ENCODE measurements at regions not wholly inside any gene's neighbourhood (a gene's known extent, or its start where the extent isn't known, plus 50 kb on each side); places are given as distances from the start of the nearest gene placed in this dataset.
A peak's percentile ranks its signal among the peaks of the same experiment; 100 is the strongest.
"Not testable (repeated sequence)": the region's sequence is repeated elsewhere in the genome, so short reads cannot be mapped to it uniquely, and the experiment has no call there.

DNA sequence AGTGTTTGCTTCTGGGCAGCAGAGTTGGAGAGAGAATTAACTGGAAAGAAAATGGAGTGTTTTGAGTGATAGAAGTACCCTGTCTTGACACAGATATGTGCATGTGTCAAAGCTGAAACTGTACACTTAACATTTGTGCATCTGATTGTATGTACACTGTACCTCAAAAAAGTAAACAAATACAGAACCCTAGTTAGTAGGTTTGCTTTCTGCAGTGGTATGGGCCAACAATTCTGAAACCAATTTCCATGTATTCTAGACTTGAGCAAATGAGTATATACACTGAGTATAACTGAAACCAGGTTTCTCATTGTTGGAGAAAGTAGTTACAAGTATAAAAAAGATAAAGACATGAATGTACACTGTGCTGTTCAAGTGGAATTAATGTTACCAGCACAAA, 52.4 kb downstream of the ELAPOR2 start:
- DNase-seq, result no peak

DNA sequence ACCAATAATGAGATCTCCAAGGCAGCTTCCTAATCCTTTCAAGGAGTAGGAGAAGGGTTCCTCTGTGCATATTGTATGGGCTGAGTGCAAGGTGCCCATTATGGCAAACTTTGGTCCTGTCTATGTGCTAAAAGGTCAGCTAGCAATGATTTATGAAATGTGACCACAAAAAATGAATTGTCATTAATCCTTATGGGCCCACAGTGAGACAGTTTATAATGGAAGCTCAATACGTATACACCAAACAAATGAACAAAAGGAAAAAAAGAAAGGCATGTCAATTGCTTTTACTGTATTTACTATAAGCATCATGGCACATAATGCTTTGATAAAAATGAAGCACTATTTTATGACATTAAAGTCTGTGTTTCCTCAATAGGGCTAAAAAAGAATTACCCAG, 54.5 kb downstream of the ELAPOR2 start:
- no peak for DNase-seq

DNA sequence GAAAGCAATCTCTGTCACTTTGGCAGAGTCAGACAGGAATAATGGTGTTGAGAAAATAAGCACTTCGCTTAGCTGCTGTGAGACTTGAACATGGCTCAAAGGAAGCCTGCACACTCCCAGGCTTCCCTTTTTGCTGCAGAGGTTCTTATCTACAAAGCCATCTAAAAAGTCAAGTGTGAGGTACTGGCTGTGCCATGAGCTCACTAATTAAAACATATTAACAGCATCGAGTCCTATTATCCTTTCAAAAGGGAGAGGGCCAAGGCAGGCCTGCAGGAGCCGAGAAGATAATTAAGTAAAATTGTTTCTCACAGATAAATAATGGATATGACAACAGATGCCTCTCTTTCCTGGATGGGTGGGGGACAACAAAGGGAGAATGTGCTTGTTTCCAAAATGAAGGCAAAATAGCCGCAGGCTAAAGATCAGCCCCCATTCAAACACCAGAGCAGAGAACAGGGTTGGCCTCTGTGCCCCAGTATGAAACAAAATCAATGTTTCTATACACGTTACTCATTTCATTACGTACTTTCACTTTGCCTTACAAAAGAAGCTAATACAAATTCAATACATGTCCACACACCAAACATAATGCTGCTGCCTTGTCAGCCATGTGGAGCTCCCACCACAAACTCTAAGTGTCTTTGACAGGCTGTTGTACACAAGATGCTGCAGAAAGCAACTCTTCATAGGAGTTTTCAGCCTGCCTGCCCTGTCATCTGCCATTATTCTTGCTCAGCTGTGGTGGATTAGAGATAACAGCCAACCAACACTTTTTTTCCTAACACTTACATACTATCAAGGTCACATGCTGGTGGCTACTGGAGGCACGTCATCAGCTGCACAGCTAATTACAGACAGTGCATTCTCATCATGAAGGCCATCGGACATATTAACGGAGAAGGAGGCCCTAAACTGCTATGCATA, 55.3 kb downstream of the ELAPOR2 start:
- DNase-seq, result no peak

DNA sequence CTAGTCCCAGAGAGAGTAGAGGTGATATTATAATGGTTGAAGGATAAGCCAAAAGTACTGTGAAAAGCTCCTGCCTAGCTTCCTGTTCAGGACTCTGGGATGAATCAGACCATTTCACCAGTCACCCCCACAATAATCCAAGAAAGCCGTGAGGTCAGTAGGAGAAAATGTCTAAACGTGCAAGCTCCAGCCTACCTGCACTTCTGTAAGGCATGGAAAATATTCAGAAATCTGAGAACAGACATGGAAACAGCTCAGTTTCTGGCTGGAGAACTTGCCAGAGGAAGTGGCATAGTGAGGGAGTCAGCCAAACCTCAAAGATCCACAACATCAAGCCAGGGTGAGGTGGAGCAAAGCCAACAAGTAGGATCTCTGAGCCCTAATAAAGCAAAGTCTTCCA, 58.2 kb downstream of the ELAPOR2 start:
- DNase-seq, result peak; percentile 46

DNA sequence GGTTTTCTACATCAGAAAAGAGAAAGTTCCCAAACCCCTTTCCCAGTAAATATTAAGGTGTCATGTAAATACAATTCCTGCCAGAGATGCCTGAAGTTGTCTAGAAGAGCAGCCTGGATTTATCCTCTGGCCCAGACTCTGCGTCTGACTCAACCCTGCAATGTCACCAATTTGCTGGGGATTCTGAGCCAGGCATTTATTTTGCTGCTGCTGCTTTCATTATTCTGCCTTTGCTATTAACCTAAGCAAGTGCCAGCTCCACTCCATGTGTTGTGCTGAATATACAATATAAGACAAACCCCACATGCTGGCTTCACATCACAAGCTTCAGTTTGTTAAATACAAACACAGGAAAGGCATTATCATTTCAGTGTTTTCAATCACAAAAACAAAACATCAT, 59.1 kb downstream of the ELAPOR2 start:
- DNase-seq, result no peak

DNA sequence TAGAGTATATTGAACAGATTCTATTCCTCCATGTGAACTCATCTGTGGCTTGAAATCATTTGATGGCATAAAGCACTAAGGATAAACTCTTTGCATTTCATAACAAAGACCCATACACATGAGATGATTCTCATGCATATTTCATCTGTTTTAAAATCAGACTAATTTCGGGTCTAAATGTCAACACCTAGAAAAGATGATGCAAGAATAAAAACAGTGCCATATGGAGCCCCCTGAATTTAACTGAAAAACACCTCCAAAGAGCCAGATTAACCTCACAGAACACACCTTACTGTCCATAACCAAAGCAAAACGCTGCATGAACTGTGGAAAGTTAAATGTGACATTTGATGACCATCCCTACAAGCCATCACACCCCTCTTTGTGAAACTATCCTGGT, 59.7 kb downstream of the ELAPOR2 start:
- no peak for DNase-seq

DNA sequence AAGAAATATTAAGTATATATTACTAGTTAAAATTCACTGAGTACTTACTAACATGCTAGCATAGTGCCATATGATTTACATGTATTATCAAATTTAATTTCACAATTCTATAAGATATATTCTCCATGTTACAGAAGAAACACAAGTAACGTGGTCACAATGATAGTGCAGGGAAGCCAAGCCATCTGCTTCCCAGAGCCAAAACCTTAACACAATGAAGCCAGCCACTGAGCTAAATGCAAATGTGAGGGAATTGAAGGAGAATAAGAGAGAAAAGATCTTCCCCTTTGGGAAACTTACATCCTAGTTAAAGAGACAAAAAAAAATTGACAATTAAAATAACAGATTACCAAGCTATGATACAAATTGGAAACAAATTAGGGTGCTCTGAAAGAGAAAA, 63.6 kb downstream of the ELAPOR2 start:
- no peak for DNase-seq

DNA sequence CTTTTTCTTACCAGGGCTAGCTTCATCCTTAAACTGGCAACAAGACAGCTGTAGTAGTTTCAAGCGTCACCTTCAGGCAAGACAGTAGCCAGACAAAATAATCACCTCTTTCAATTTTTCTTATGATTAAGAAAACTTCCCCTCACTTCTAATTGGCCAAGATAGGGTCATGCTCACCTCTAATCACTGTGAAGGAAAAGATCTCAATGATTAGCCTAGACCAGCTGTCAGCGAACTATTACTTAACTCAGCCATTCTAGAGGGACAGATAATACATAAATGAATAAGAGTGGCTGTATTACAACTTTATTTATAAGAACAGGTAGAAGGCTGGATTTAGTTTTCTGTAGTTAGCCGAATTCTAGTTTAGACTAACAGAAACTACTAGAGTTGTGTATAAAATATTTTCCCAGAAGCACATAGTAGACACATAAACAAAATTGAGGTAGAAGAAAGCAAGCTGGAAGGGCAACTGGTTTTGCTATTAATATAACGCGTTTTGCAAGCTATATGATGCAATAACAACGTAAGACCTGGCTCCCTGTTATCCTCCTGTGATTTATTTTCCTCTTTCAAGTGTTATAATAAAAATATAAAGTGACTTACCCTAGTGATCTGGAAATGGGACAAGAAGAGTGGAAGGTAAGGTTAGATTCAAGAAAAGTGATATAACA, 64.3 kb downstream of the ELAPOR2 start:
- no peak for DNase-seq

DNA sequence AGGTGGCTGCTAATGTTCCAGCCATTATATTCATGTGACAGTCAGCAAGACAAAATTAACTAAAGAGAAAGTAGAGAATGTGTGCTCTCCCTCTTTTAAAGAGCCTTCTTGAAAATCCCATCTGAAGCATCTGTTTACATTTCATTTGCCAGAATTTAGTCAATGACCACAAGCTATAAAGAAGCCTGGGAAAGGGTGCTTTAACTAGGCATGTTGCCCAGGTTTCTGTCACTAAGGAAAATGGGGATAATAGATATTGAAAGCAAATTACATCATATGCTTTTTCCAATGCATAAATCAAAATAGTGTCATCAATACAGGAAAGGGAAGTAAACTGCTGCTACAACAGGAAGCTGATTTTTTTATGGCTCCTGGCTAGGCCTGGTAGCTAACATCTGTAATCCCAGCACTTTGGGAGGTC, 67.7 kb downstream of the ELAPOR2 start:
- no peak for DNase-seq

DNA sequence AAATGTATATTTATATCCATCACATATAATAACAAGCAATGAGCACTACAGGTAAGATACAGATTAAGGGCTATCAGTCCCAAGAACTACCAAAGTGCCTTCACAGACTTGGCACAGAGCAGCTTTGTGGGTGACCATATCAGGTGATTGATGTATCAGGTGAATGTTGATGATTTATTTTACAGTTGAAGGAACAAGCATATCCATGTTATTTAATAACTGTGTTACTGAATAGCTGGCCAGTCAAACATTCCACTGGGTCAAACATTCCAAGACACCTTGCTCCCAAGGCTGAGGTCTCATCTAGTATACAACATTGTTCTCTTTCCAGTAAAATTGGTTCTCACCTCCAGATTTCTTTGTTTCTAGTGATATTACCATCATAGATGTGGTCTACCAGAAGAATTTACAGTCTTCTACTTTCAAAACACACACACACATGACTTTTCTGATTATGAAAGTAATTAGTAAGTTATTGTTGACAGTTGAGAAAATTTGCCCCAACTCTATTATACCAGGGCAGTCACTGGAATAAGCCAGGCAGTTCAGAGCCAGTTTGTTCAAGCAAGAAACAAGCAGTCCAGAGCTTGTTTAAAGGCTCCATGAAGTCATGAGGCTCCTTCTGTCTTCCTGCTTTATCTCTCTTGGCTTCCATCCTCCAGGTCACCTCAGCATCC, 68.2 kb downstream of the ELAPOR2 start:
- DNase-seq, result no peak

DNA sequence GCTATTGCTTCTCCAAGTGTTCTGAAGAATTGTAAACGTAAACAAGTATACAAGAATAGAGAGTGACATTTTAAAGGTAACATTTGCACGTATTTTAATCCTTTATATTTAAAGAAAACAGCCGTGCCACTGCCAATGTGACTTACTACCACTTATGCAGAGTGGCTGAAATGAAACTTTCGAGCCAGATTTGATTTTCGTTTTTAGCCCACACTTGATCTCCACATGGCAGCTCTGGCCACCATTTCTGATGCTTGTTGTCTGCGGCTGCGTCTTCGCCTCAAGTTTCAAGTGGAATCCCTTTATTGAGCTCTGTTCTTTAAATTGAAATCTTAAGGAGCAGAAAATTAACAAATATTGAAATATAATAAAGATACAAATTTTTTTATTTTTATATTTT, 70.0 kb downstream of the ELAPOR2 start:
- no peak for DNase-seq

DNA sequence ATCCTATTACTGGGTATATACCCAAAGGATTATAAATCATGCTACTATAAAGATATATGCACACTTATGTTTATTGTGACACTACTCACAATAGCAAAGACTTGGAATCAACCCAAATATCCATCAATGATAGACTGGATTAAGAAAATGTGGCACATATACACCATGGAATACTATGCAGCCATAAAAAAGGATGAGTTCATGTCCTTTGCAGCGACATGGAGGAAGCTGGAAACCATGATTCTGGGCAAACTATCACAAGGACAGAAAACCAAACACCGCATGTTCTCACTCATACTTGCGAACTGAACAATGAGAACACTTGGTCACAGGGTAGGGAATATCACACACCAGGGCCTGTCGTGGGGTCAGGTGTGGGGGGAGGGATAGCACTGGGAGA, 71.6 kb downstream of the ELAPOR2 start:
- not testable (repeated sequence) for DNase-seq

DNA sequence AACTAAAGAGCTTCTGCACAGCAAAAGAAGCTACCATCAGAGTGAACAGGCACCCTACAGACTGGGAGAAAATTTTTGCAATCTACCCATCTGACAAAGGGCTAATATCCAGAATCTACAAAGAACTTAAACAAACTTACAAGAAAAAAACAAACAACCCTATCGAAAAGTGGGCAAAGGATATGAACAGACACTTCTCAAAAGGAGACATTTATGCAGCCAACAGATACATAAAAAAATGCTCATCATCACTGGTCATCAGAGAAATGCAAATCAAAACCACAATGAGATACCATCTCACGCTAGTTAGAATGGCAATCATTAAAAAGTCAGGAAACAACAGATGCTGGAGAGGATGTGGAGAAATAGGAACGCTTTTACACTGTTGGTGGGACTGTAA, 72.1 kb downstream of the ELAPOR2 start:
- not testable (repeated sequence) for DNase-seq

DNA sequence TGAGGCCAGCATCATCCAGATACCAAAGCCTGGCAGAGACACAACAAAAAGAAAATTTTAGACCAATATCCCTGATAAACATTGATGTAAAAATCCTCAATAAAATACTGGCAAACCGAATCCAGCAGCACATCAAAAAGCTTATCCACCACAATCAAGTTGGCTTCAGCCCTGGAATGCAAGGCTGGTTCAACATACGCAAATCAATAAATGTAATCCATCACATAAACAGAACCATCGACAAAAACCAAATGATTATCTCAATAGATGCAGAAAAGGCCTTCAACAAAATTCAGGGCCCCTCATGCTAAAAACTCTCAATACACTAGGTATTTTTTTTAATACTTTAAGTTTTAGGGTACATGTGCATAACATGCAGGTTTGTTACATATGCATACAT, 74.1 kb downstream of the ELAPOR2 start:
- DNase-seq, result not testable (repeated sequence)

DNA sequence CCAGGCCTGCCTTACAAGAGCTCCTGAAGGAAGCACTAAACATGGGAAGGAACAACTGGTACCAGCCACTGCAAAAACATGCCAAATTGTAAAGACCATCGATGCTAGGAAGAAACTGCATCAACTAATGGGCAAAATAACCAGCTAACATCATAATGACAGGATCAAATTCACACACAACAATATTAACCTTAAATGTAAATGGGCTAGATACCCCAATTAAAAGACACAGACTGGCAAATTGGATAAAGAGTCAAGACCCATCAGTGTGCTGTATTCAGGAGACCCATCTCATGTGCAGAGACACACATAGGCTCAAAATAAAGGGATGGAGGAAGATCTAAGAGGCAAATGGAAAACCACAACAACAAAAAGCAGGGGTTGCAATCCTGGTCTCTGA, 75.8 kb downstream of the ELAPOR2 start:
- DNase-seq, result not testable (repeated sequence)

DNA sequence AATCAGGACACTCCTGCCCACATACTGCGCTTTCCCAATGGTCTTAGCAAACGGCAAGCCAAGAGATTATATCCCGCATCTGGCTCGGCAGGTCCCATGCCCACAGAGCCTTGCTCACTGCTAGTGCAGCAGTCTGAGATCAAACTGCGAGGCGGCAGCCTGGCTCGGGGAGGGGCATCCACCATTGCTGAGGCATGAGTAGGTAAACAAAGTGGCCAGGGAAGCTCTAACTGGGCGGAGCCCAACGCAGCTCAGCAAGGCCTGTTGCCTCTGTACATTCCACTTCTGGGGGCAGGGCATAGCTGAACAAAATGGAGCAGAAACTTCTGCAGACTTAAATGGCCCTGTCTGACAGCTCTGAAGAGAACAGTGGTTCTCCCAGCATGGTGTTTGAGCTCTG, 77.5 kb downstream of the ELAPOR2 start:
- not testable (repeated sequence) for DNase-seq

DNA sequence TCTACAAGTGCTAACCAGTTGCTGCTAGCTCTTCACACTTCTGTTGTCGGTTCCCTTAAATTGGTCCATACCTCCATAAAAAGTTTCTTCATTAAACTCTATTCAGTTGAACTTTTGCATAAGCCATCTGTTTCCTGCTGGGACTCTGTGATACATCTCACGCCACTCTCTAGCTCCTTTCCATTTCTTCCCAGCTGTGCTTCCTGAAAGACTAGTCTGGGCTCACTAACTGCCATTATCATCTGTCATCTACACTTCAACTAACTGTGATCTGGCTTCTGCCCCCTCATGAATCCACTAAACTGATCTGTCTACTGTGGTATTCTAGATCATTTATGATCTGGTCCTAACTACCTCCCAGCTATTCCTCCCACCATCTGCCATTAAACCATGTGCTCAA, 78.3 kb downstream of the ELAPOR2 start:
- no peak for DNase-seq

DNA sequence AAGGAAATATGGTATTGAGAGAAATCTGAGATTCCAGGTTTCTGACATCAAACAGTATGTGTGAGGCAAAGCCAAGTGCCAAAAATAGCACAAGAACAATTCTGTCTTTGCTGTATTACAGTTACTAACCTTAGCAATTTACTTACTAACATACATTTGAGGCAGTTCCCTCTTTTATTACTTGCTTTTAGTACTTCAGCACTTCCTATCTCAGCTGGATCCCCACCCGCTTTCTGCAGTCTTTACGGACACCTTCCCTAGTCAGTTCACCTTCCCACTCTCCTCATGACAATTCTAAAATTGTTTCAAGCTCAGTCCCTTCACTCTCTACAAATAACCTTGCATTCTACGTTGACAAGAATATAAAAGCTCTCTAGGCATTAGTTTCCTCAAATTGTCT, 79.2 kb downstream of the ELAPOR2 start:
- DNase-seq, result no peak

DNA sequence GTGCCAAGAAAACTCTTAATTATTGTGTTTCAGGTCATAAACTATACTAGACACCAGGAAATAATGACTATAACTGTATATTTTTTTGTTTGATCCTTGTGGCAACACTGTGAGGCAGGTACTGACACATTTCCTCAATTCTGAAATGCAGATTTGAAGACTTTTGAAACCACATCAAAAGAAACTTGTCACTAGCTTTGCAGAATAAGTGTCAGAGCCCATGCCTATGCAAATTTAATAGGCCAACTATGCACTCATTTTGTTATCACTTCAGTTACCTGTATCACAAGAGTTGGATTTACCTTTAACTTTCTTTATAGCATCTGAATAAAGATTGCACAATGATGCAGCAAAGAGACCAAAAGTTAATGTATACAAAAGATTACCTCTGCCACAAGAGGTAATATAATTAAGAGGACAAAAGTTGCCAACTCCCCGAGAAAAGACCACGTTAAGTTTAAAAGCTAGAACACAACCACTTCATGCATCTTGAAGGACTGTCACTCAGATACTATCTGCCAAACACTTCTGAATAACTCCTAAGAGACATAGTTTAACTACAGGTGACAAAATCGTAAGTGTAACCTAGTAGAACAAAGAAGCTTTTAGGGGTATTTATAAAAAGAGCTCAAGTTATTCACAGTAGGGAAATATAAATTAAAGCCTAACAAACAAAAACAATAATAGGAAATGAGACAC, 80.5 kb downstream of the ELAPOR2 start:
- no peak for DNase-seq

DNA sequence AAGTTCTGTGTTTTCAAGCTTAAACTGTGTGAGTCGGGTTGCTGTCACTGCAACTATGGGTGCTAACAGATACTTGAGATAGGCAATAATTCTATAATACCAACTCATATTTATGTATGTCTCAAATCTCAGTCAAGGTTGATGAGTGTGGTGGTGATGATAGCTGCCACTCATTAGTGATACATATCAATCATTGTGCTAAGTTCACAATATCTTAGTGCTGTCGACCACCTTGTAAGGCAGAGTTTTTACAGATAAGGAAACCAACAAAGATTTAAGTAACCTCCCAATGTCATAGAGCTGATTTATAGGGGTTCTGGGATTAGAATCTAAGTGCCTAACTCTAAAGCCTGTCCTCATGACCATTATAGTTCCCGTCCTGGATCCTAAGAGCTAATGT, 82.5 kb downstream of the ELAPOR2 start:
- DNase-seq, result no peak

DNA sequence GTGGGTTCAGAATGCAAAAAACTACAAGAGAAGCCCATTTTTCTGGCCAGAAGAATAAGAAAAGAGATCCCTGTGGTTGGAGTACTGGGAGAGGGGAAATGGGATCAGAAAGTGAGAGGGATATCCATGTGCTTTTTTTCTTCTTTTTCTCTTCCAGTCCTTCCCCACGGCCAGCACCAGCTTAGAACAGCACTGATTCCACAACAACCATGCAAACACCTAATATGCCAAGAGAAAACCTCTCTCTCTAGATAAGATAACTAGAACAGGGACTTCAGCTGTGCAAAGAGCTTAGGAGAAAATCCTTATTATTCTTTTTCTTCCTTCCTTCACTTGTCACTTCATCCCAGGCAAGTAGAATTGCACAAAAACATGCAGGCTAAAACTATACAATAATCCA, 83.5 kb downstream of the ELAPOR2 start:
- no peak for DNase-seq

DNA sequence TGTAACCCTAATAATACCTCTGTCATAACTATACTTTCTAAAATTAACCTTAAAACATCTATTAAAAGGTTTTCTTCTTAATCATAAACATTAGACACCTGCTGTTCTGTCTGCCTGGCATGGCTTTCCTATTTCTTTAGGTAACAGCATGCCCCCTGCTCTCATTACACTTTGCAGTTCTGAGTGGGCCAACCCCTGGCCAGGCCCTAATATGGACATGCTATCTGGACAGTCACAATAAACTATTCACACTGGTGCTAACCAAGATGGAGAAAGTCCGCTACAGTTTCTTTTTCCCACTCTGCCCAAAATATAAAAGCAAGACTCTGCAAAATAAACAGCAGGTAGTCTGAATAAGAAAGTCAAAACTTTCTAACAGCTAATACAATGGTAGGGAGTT, 84.0 kb downstream of the ELAPOR2 start:
- DNase-seq, result no peak

DNA sequence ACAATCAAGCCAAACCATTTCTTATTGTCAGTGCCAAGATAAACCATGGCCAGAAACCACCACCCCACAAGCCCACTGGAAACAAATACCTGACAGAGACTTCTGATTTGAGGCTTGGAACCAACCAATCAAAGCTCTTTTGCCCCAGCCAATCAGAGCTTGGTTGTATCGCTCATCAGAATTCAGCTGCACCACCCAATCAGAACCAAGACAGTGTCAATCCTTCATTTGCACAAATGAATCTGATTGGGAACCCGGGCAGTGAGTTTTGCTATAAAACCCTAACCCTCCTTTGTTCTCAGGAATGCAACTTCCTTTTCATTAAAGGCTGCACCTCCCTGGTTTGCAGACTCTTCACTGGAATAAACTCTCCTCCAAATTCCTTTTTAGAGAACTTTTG, 87.4 kb downstream of the ELAPOR2 start:
- DNase-seq, result no peak

All from right hindlimb (tissue), 1 donor.